ENCODE measurements at regions not wholly inside any gene's neighbourhood (a gene's known extent, or its start where the extent isn't known, plus 50 kb on each side); places are given as distances from the start of the nearest gene placed in this dataset.

DNA sequence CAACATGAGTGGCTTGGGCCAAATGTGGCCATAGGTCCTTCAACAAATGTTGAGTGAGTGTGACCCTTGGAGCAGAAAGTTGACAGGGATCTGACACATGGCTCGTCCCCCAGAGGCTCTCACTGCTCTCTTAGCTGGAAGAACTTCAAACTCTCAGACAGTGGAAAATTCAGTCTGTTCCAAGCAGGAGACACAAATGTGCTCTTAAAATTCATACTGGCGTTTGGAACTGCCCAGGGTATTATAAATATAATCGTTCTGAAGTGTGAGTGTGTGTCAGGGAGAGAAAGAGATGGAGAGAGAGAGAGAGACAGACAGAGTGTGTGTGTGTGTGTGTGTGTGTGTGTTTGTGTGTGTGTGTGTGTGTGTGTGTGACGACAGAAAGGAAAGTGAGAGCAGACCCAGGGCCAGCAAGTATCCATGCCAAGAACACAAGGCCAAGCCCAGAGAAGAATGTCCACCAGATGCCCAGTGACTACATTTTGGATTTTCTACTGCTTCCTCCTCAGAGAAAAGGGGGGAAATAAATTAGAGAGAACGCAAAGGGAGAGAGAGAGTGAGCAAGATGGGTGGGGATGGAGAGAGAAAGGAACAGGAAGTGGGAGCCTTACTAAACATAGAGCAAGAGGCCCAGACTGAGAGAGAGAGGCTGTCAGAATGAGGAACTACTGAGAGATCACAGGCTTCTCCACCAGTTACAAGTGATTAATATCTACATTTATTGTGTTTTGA lies 193.6 kb upstream of the NUDT4 start:
- no peak overlapping the region for H3K4me3 ChIP-seq (ENCODE audit: extremely low read depth in 1 of 4, insufficient read depth in 2 of 4, low read depth in 3 of 4, low read length in 4 of 4)
- H2BK5ac ChIP-seq (ENCODE audit: low read depth, low read length) = no peak overlapping the region
- H3K36me3 ChIP-seq (ENCODE audit: control insufficient read depth in 2 of 4, insufficient read depth in 4 of 4, low read length in 3 of 4) = no peaks in the 10 kb centered on the region
- H3K14ac ChIP-seq (ENCODE audit: insufficient read length) = no peak overlapping the region
- ChIA-PET CTCF (ENCODE audit: partially characterized antibody) (no interaction called here), POLR2A (ENCODE audit: partially characterized antibody) (no interaction called here)
- H3K9me3 ChIP-seq (ENCODE audit: insufficient read depth in 2 of 2, low read depth in 1 of 2, low read length in 1 of 2) = no peaks in the 10 kb centered on the region
- no peak overlapping the region for H3K27ac ChIP-seq (ENCODE audit: low read depth, low read length)
- no peaks in the 10 kb centered on the region for H3K4me1 ChIP-seq (replicated peaks in 1 of 4; ENCODE audit: control insufficient read depth in 3 of 4, insufficient read depth in 4 of 4, low read length in 3 of 4)
- H4K20me1 ChIP-seq (replicated peaks in 1 of 2; ENCODE audit: control insufficient read depth in 1 of 2, insufficient read depth in 2 of 2, low read length in 2 of 2) = no peaks in the 10 kb centered on the region
- no peak overlapping the region for H4K5ac ChIP-seq (ENCODE audit: insufficient read length, low read depth, low read length)
- no peak for FAIRE-seq
- H3K18ac ChIP-seq (ENCODE audit: extremely low read depth, low read length) = no peak overlapping the region
- 83% methylated on average over 5 of the region's 5 CpGs; no CpG with 5 or more reads in 1 of the 2 experiments for WGBS, 2 experiments (ENCODE audit: extremely low coverage in 1 of 2, insufficient coverage in 1 of 2, insufficient read length in 1 of 2, insufficient replicate concordance in 2 of 2, low coverage in 1 of 2, low lambda C conversion rate in 2 of 2, missing lambda C conversion rate in 1 of 2)
- H3K4ac ChIP-seq (replicated peaks; ENCODE audit: insufficient read length, low read depth, low read length) = no peak overlapping the region
- DNase-seq (ENCODE audit: low read depth in 1 of 2, low spot score in 2 of 2) = no peak
- no peak overlapping the region for H2AFZ ChIP-seq (ENCODE audit: low read length)
- no peak for TF ChIP-seq TAF7 (optimal IDR thresholded peaks at IDR 0.05; ENCODE audit: borderline replicate concordance, low read depth, low read length)
- no peak for TF ChIP-seq CBX5 (IDR thresholded peaks at IDR 0.05; ENCODE audit: low read depth, low read length)
- TF ChIP-seq RFX5 (IDR thresholded peaks at IDR 0.05; ENCODE audit: borderline replicate concordance, low read depth, low read length) = no peak
- TF ChIP-seq, protein P1, sequence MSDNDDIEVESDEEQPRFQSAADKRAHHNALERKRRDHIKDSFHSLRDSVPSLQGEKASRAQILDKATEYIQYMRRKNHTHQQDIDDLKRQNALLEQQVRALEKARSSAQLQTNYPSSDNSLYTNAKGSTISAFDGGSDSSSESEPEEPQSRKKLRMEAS (IDR thresholded peaks at IDR 0.05) = no peak
- no peak for TF ChIP-seq EZH2 (IDR thresholded peaks at IDR 0.05; ENCODE audit: low read depth, low read length, severe bottlenecking)
- TF ChIP-seq SP1 (IDR thresholded peaks at IDR 0.05; ENCODE audit: low read depth, low read length) = no peak
- TF ChIP-seq RNF2 (IDR thresholded peaks at IDR 0.05; ENCODE audit: borderline replicate concordance, low read depth, low read length, missing control alignments, poor library complexity, severe bottlenecking) = no peak
- TF ChIP-seq ZNF274 (IDR thresholded peaks at IDR 0.05; ENCODE audit: borderline replicate concordance, extremely low read depth, low read length) = no peak
- TF ChIP-seq CHD2 (IDR thresholded peaks at IDR 0.05; ENCODE audit: low read length) = no peak
- H3K56ac ChIP-seq (replicated peaks; ENCODE audit: insufficient read length, low read depth, low read length) = no peak overlapping the region
- no peak overlapping the region for H2AK5ac ChIP-seq (ENCODE audit: low read depth, low read length)
- no peak overlapping the region for H3K4me2 ChIP-seq (ENCODE audit: insufficient read depth in 1 of 2, low read depth in 2 of 2, low read length in 2 of 2)
- no peak overlapping the region for H2BK12ac ChIP-seq (ENCODE audit: low read depth, low read length)
- no peaks in the 10 kb centered on the region for H3K27me3 ChIP-seq (replicated peaks in 1 of 4; ENCODE audit: control insufficient read depth in 3 of 4, extremely low read depth in 1 of 4, insufficient read depth in 3 of 4, low read length in 3 of 4)
- no peak overlapping the region for H4K8ac ChIP-seq (ENCODE audit: extremely low read depth, insufficient read depth, low read length)
- H3K79me1 ChIP-seq (ENCODE audit: low read depth, low read length) = no peaks in the 10 kb centered on the region
- H2BK20ac ChIP-seq (ENCODE audit: low read length) = no peak overlapping the region
- H3K79me2 ChIP-seq (ENCODE audit: control insufficient read depth in 1 of 2, insufficient read depth in 2 of 2, low read length in 2 of 2) = no peaks in the 10 kb centered on the region
- no peak overlapping the region for H2BK120ac ChIP-seq (replicated peaks; ENCODE audit: low read depth, low read length)
- no peak overlapping the region for H3K9ac ChIP-seq (replicated peaks in 1 of 4; ENCODE audit: extremely low read depth in 1 of 4, low read depth in 3 of 4, low read length in 3 of 4)
- no peak overlapping the region for H3K23ac ChIP-seq (ENCODE audit: insufficient read length)
- H4K91ac ChIP-seq (replicated peaks; ENCODE audit: insufficient read length, low read length) = no peak overlapping the region
- peaks cover 1% of the 10 kb centered on the region; the same call in 1 of the 2 replicates for H3K23me2 ChIP-seq (ENCODE audit: low read depth, low read length)
- no peak overlapping the region for H2BK15ac ChIP-seq (ENCODE audit: low read length)

All from H1 (cell line).